DMS79 treated with DMSO at 0.1 percent for 48 hours (cell line): ENCODE measurements at regions not wholly inside any gene's neighbourhood (a gene's known extent, or its start where the extent isn't known, plus 50 kb on each side); places are given as distances from the start of the nearest gene placed in this dataset.
"Not testable (repeated sequence)": the region's sequence is repeated elsewhere in the genome, so short reads cannot be mapped to it uniquely, and the experiment has no call there.

Experiments
- DNase-seq: peaks from one replicate; lab custom pipeline; 2025; lab: John Stamatoyannopoulos, UW

GRCh38 chr13:72657379-72657778, 70.0 kb downstream of the MZT1 start:
- DNase-seq = no peak

- no peak for DNase-seq
Observed at GRCh38 chr13:72656357-72656756, 71.1 kb downstream of the MZT1 start.

GRCh38 chr13:72653506-72653905, 73.9 kb downstream of the MZT1 start:
- no peak for DNase-seq

- DNase-seq = no peak
Observed at GRCh38 chr13:72652681-72653080, 74.7 kb downstream of the MZT1 start.

- DNase-seq = no peak
Observed at GRCh38 chr13:72651144-72651543, 76.3 kb downstream of the MZT1 start.

- DNase-seq = no peak
Observed at GRCh38 chr13:72650051-72650700, 77.3 kb downstream of the MZT1 start.

- no peak for DNase-seq
Observed at GRCh38 chr13:72648513-72649065, 78.8 kb downstream of the MZT1 start.

GRCh38 chr13:72647422-72647821, 80.0 kb downstream of the MZT1 start:
- DNase-seq = no peak

GRCh38 chr13:72645521-72645920, 81.9 kb downstream of the MZT1 start:
- DNase-seq = peak; percentile 64

GRCh38 chr13:72643311-72643989, 84.0 kb downstream of the MZT1 start:
- no peak for DNase-seq

- DNase-seq = no peak
Observed at GRCh38 chr13:72639377-72639776, 88.1 kb downstream of the MZT1 start.

- DNase-seq = no peak
Observed at GRCh38 chr13:72638059-72638815, 89.2 kb downstream of the MZT1 start.

- no peak for DNase-seq
Observed at GRCh38 chr13:72637561-72637960, 89.9 kb downstream of the MZT1 start.

GRCh38 chr13:72634859-72635258, 92.6 kb downstream of the MZT1 start:
- no peak for DNase-seq

- no peak for DNase-seq
Observed at GRCh38 chr13:72622546-72622945, 104.9 kb downstream of the MZT1 start.

- no peak for DNase-seq
Observed at GRCh38 chr13:72620874-72621273, 106.6 kb downstream of the MZT1 start.

- no peak for DNase-seq
Observed at GRCh38 chr13:72617951-72618350, 109.5 kb downstream of the MZT1 start.

GRCh38 chr13:72617186-72617585, 110.2 kb downstream of the MZT1 start:
- no peak for DNase-seq

- not testable (repeated sequence) for DNase-seq
Observed at GRCh38 chr13:72610251-72610891, 117.1 kb downstream of the MZT1 start.

GRCh38 chr13:72599178-72599743, 128.2 kb downstream of the MZT1 start:
- no peak for DNase-seq

- no peak for DNase-seq
Observed at GRCh38 chr13:72590091-72590740, 137.2 kb downstream of the MZT1 start.
